Ovary (tissue), 3 donors: ENCODE measurements at regions not wholly inside any gene's neighbourhood (a gene's known extent, or its start where the extent isn't known, plus 50 kb on each side); places are given as distances from the start of the nearest gene placed in this dataset.

Source experiments
- CTCF ChIP-seq, 3 donors: fragments of 450-650 bp in 2 of 3; fragments of 200-600 bp in 1 of 3; IDR thresholded peaks; one replicate each; pipeline versions ENCODE4 v1.5.1 to v1.8.0; 2016 to 2022; ENCODE audit warnings: antibody characterized with exemption in 3 of 3, mild to moderate bottlenecking in 1 of 3
- EP300 ChIP-seq: sonication (generic); formaldehyde crosslinking; IDR thresholded peaks from one replicate; pipeline ENCODE4 v1.6.1; 2017; ENCODE audit warnings: antibody characterized with exemption
- POLR2A ChIP-seq: fragments of 450-650 bp; IDR thresholded peaks from one replicate; pipeline ENCODE4 v1.6.1; 2017; ENCODE audit warnings: antibody characterized with exemption, mild to moderate bottlenecking, moderate library complexity
- donor health status: DM: no; HTN: no; CAD: no.

GRCh38 chr16:55091213-55091870 is 160.7 kb downstream of the IRX5 start:
- TF ChIP-seq CTCF (IDR thresholded peaks at IDR 0.05) (no peak), POLR2A (no peak), EP300 (no peak)
